SHP77 (cell line): ENCODE measurements at regions not wholly inside any gene's neighbourhood (a gene's known extent, or its start where the extent isn't known, plus 50 kb on each side); places are given as distances from the start of the nearest gene placed in this dataset.

Experiments
- DNase-seq, 2 experiments: peaks; one replicate each; lab custom pipeline; 2025; lab: John Stamatoyannopoulos, UW

GRCh38 chr6:98463038-98464000 lies 371.1 kb upstream of the POU3F2 start:
- DNase-seq: peak; percentile 38 to 63

GRCh38 chr6:98467091-98467490 lies 367.3 kb upstream of the POU3F2 start:
- DNase-seq: no peak

GRCh38 chr6:98467902-98468301 lies 366.5 kb upstream of the POU3F2 start:
- no peak for DNase-seq

- DNase-seq: no peak
These were observed 365.2 kb upstream of the POU3F2 start for GRCh38 chr6:98469141-98469540.

GRCh38 chr6:98470821-98471220 lies 363.6 kb upstream of the POU3F2 start:
- no peak for DNase-seq

GRCh38 chr6:98471444-98471843 lies 362.9 kb upstream of the POU3F2 start:
- no peak for DNase-seq

- DNase-seq: no peak
These were observed 357.1 kb upstream of the POU3F2 start for GRCh38 chr6:98477231-98477630.

GRCh38 chr6:98484696-98485095 lies 349.7 kb upstream of the POU3F2 start:
- DNase-seq: no peak

GRCh38 chr6:98485593-98485992 lies 348.8 kb upstream of the POU3F2 start:
- no peak for DNase-seq

- DNase-seq: no peak
These were observed 348.3 kb upstream of the POU3F2 start for GRCh38 chr6:98486057-98486456.

GRCh38 chr6:98487612-98488011 lies 346.8 kb upstream of the POU3F2 start:
- no peak for DNase-seq

- DNase-seq: no peak
These were observed 336.1 kb upstream of the POU3F2 start for GRCh38 chr6:98498144-98498775.

GRCh38 chr6:98498866-98499265 lies 335.5 kb upstream of the POU3F2 start:
- DNase-seq: no peak

GRCh38 chr6:98514073-98514720 lies 320.2 kb upstream of the POU3F2 start:
- DNase-seq: no peak

- no peak for DNase-seq
These were observed 319.6 kb upstream of the POU3F2 start for GRCh38 chr6:98514796-98515195.

- no peak for DNase-seq
These were observed 318.2 kb upstream of the POU3F2 start for GRCh38 chr6:98516206-98516605.

- DNase-seq: no peak
These were observed 317.5 kb upstream of the POU3F2 start for GRCh38 chr6:98516866-98517265.

GRCh38 chr6:98525860-98526259 lies 308.5 kb upstream of the POU3F2 start:
- no peak for DNase-seq

GRCh38 chr6:98526465-98526864 lies 307.9 kb upstream of the POU3F2 start:
- no peak for DNase-seq

GRCh38 chr6:98529364-98529763 lies 305.0 kb upstream of the POU3F2 start:
- DNase-seq: no peak

GRCh38 chr6:98530732-98531131 lies 303.6 kb upstream of the POU3F2 start:
- no peak for DNase-seq

GRCh38 chr6:98532004-98532403 lies 302.4 kb upstream of the POU3F2 start:
- DNase-seq: no peak

- DNase-seq: peak in 1 of 2 experiments; percentile 1
These were observed 294.6 kb upstream of the POU3F2 start for GRCh38 chr6:98539741-98540140.
